Activated CD8-positive, alpha-beta memory T cell treated with anti-CD3 and anti-CD28 coated beads for 24 hours (primary cell): ENCODE measurements at regions not wholly inside any gene's neighbourhood (a gene's known extent, or its start where the extent isn't known, plus 50 kb on each side); places are given as distances from the start of the nearest gene placed in this dataset.
"Not testable (repeated sequence)": the region's sequence is repeated elsewhere in the genome, so short reads cannot be mapped to it uniquely, and the experiment has no call there.

ENCODE experiments used
- DNase-seq: peaks from one replicate; pipeline ENCODE4 v3.0.0-alpha.2; 2020

DNA sequence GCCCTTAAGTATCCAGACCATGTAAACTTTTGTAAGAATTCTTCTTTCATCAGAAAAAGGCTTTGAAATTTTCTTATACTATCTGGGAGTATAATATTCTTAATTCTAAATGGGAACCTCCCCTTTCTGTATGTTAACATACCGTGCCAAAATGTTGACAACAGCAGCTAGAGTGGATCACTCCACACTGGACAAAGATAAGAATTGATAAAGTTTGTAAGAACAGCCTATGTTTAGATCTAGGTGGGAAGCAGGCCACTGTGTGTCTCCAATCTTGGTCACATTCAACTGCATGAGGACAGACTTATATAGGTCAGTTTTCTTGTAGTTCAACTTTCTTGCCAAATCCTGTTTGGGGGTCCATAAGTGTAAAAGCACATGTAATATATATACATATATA lies 235.7 kb downstream of the RPIA start:
- DNase-seq, result no peak

DNA sequence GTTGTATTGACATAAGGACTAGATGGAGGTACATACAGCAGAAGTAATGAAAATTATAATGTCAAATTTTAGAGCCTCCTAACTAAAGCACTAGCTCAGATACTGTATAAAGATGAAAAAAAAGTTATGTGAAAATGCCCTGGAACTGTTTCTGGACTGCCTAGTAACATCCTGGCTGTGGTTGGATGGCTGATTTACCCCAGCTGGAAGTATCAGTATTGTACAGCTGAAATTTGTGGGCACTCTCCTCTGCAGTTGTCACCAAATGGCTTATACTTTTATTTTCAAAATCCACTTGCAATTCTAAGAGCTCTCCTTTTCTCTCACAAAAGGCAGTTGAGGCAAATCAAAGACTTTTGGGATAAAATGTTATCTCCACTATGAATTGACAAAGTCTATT lies 239.2 kb downstream of the RPIA start:
- DNase-seq, result no peak

DNA sequence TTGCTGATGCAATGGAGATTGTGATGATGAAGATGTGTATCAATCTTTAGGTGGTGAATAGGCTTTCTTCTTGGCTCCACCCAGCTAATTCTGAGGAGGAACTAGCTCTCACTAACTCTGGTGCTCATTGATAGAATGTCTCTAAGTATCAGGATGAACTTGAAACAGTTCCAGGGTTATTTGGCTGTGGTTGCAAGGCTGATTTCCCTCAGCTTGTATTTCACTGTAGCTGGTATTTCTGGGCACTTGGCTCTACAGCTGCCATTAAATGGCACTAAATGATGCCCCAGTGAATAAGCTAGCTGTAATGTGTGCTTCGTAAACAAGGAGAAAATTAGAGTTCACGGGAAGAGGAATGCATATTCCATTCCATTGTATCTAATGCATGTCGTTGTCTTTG lies 241.2 kb downstream of the RPIA start:
- DNase-seq, result no peak

DNA sequence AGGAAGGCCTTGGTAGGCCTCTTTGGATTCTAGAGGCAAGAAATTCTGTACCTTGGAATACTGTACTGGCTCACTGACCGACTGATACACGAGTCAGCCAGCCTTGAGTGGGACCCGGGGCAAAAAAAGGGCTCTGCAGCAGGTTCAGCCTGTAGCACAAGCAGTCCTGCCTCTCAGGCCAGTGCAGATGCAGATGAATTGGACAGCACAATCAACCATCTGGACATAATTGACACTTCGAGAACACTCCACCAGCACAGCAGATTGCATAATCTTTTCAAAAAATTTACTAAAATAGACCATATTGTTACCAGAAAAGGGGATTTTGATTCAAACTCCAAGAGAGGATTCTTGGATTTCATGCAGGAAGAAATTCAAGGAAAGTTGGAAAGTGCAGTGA lies 241.6 kb downstream of the RPIA start:
- no peak for DNase-seq

DNA sequence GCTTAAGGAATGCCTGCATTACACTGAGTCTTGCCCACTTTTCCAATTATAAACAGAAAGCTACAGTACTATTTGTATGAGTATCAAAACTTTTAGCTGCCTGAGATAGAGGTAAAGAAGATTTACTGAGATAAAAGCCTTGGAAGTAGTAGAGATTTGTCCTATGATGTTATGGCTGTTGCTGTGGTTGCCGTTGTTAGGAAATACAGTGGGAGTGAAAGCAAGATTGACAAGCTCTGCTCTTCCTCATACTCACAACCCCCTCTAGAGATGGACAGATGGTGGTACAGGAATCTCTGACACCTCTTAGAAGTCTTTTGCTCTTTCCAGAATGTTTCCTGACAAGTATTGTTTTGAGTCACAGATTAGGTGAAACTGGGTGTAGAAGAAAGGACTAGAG lies 242.5 kb downstream of the RPIA start:
- DNase-seq, result no peak

DNA sequence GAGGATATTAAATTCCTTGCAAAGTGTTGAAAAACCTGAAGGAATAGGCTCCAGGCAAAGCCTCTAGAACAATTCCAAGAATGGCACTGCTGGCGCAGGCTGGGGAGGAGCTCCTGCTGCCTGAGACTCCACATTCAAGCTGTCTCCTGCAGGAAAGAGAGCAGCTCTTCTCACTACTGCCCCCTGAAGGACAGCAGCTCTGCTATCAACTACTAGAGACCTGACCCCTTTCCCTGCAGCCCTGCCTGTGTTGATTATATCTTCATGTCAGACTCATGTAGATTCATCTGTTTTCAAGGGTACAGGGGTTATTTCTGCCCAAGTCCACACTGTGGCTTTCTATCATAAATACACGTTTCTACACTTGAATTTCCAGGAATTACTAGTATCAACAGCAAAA lies 249.7 kb downstream of the RPIA start:
- not testable (repeated sequence) for DNase-seq

DNA sequence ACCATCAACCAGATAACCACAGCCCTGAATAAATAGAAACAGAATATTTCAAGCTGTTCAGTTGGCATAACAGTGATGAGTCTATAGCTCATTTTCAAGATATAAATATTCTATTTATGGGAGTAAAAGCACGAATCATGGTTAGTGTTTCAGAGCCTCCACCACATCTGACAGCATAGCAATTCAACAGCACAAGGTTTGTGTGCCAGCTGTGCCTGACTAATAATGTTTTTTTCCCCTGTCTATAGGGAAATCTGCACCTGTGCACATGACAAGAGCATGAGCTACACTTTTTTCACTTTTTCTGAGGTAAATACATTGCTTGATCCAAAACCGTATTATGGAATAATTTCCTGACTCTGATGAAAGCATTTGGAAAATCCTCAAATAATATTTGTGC lies 251.3 kb downstream of the RPIA start:
- no peak for DNase-seq

DNA sequence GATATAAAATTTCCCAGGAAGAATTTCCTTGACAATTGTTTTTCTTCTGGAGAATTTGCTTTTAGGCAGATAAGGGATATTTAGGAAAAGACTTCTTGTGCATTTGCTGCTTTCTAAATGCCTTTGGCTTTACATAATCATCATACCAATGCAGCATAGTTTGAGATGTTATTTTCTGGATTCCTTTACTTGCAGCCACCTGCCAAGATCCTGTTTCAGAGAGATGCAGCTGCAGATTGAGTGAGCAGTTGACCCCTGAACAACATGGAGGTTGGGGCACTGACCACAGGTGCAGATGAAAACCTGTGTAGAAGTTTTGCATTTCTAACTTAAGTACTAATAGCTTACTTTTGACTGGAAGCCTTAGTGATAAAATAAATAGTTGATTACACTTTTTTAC lies 257.9 kb downstream of the RPIA start:
- DNase-seq, result no peak

DNA sequence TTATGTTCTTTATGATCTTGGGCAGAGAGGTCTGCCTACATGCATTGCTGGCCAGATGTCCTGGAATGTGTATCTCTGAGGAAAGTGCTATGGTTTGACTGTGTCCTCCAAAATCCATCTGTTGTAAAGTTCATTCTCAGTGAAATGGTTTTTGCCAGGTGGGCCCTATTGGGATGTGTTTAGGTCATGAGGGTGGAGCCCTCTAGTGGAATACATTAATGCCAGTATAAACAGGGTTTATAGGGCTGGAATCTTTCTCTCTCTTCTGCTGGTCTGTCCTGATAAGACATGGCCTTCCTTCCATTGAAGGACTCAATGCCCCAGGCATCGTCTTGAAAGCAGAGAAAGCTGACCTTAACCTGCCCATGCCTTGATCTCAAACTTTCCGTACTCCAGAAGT lies 258.5 kb downstream of the RPIA start:
- no peak for DNase-seq

DNA sequence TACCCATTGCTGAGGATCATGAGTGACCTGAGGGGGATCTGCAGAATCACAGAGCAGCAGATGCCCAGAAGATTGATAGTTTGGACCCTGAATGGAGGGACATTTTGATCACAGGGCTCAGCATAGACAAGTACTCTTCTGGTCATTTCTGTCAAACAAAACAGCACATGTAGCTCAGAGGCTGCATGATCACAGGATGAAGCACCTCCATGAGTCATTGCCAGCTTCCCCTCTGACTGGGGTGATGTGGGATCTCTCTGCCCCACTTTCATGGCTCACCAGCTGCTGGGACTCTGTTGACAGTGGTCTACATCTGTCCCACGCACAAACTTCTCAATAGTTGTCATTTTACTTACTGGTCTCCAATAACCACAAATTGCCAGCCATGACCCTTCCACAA lies 264.1 kb downstream of the RPIA start:
- DNase-seq, result no peak

DNA sequence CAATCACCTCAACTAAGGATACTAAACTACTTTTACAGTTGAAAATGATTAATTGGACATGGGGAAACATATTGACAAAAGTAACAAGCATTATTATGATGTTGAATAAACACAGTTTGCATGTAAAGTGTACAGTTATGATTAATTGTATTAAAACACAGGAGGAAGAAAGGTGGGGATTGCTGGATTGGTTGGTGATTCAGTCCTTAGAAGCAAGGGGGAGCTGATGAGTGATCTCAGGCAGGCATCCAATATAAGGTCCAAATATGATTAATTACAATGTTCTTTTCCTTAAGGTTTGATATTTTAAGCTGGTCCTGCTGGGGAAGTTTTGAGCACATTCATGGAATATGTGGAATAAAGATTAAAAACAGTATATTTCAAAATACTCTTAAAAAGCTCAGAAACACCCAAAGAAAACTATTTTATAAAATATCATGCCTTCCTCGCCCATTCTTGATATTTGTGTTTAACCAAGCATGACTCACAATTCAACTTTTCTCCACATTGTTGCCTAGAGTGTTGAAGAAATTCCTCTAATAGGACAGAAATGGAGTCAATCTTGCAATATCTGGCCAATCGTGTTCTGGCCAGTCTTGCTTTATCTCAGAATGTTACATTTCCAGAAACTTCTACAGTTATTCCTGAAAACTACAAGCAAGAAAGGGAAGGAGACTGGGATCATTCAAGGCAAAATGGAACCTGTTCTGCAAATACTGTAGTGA lies 268.2 kb downstream of the RPIA start:
- no peak for DNase-seq

DNA sequence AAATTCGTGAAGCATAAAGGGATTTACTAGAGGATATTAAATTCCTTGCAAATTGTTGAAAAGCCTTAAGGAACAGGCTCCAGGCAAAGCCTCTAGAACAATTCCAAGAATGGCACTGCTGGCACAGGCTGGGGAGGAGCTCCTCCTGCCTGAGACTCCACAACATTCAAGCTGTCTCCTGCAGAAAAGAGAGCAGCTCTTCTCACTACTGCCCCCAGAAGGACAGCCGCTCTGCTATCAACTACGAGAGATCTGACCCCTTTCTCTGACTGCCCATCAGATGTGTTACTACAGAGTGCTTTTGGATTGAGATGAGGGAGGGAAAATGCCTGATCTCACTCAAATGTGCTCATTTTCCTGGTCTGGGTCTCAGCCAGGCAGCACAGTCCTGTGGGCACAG lies 269.9 kb downstream of the RPIA start:
- not testable (repeated sequence) for DNase-seq

DNA sequence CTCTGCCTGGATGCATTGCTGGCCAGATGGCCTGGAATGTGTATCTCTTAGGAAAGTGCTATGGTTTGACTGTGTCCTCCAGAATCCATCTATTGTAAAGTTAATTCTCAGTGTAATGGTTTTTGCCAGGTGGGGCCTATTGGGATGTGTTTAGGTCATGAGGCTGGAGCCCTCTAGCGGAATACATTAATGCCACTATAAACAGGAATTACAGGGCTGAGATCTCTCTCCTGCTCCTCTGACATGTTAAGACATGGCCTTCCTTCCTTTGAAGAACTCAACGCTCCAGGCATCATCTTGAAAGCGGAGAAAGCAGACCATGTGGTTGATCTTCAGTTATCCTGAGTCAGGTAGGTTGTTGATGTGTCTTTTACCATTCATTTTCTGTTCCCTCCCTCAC lies 276.4 kb downstream of the RPIA start:
- no peak for DNase-seq

DNA sequence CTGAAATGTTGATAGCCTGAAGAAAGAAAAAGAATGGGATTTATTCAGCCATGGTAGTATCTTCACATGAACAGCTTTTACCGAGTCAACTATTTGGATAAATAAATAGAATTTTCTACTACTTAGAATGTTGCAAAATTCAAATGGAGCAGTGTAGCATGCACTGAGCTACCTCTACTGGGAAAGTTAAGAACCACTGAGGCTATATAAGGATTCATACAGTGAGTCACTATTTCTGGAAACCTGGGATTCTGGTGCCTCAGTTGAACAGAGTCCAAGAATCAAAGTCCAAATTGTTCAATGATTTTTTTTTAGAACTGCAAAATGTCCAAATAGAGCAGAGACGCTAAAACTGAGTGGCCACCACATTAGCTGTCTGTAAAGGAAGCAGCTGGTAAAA lies 286.5 kb downstream of the RPIA start:
- not testable (repeated sequence) for DNase-seq

DNA sequence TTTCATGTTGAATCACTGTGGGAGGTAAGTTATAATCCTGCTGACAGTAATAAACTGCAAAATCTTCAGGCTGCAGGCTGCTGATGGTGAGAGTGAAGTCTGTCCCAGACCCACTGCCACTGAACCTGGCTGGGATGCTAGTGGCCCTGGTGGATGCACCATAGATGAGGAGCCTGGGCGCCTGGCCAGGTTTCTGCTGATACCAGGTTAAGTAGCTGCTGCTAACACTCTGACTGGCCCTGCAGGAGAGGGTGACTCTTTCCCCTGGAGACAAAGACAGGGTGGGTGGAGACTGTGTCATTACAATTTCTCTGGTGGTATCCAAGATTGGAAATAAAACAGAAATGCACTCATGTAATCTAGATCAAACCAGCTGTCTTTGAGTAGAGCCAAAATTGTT lies 287.0 kb downstream of the RPIA start:
- not testable (repeated sequence) for DNase-seq

DNA sequence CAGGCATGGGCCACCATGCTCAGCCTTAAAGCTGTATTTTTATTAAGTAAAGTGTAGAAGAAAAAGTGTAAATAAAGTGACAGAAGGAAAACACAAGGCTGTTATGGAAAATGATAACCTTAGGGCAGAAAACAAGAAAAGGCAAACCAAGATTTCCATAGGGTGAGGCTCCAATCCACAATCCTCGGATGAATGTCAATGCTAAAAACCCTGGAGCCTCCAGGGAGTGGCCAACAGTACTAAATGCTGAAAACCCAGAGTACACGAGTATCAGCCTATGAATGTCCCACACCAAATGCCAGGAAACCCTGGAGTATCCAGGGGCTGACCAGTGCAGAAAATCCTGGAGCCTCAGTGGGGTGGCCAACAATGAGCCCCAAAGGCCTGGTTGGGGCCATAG lies 292.6 kb downstream of the RPIA start:
- not testable (repeated sequence) for DNase-seq

DNA sequence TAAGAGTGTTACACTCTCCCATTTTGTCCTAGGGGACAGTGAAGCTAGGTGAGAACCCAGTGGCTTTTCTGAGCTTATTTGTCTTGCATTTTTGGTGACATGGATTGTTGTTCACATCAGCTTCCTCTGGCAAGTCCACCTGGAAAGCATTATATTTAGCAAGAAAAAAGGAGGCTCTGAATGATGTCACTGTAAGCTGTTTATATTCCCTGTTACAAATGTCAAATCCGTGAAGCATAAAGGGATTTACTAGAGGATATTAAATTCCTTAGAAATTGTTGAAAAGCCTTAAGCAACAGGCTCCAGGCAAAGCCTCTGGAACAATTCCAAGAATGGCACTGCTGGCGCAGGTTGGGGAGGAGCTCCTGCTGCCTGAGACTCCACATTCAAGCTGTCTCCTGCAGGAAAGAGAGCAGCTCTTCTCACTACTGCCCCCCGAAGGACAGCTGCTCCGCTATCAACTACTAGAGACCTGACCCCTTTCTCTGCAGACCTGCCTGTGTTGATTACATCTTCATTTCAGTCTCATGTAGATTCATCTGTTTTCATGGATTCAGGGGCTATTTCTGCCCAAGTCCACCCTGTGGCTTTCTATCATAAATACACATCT lies 295.4 kb downstream of the RPIA start:
- DNase-seq, result not testable (repeated sequence)

DNA sequence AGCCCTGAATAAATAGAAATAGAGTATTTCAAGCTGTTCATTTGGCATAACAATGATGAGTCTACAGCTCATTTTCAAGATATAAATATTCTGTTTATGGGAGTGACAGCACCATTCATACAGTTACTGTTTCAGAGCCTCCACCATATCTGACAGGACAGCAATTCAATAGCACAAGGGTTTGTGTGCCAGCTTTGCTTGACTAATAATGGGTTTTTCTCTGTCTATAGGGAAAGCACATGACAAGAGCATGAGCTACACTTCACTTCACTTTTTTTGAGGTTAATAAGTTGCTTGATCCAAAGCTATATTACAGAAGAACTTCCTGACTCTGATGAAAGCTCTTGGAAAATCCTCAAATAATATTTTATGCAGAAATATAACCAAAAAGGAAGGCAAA lies 297.1 kb downstream of the RPIA start:
- DNase-seq, result not testable (repeated sequence)

DNA sequence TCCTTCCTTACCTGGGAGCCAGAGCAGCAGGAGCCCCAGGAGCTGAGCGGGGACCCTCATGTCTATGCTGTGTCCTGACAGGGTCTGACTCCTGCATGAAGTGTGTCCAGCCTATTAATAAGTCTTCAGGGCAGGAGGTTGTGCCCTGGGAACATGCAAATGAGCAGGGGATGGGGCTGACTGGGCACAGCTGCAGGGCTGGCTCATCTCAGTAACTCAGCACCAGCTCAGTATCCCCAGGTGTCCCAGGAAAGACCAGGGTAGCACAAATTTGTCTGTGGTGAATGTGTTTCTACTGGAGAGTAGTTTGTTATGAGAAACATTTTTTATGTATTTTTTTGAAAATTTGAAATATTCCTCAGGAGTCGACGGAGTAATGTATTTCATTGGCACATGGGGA lies 301.3 kb downstream of the RPIA start:
- DNase-seq, result not testable (repeated sequence)

DNA sequence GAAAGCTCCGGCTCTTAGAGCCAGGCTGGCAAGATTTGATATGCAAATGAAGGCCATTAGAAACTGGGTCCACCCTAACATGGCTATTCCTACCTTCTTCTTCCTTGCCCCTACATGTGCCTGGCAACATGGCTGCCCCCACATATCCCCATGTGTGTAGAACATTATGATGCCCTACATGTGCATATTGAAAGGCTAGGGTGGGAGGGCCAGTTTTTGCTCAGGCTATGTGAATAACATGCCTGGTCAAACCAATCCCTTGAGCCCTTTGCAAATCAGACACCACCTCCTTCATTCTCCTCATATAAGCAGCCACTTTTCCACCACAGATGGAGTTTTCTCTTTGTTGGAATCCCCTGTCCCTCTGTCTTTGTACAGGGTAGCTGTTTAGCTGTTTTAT lies 303.4 kb downstream of the RPIA start:
- not testable (repeated sequence) for DNase-seq

DNA sequence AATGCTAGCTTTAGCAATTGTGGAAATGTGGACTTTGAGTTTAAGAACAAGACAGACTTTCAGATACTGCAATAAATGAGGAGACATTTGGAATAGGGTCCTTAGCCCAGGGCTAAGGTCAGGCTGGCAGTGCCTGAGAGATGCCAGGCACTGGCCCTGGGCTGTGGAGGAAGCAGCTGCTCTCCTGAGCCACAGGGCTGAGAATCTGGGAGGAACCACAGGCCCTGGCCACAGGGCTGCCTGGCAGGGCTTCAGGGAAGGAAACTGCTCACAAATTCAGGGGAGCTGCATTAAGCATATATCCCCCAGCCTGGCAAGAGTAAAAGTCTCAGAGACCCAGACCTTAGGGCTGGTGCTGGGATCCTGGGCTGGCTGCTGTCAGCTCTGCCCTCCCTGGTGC lies 305.1 kb downstream of the RPIA start:
- DNase-seq, result not testable (repeated sequence)

DNA sequence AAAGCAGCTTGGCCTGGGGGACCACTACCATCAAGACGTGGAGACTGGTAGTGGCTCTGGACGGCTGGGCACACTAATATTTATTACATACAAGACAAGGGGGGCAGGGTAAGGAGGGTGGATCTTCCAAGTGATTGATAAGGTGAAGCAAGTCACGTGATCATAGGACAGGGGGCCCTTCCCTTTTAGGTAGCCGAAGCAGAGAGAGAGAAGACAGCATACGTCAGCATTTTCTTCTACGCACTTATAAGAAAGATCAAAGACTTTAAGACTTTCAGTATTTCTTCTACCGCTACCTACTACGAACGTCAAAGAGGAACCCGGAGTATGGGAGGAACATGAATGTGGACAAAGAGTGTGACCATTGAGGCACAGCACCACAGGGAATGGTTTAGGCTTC lies 307.9 kb downstream of the RPIA start:
- DNase-seq, result no peak

DNA sequence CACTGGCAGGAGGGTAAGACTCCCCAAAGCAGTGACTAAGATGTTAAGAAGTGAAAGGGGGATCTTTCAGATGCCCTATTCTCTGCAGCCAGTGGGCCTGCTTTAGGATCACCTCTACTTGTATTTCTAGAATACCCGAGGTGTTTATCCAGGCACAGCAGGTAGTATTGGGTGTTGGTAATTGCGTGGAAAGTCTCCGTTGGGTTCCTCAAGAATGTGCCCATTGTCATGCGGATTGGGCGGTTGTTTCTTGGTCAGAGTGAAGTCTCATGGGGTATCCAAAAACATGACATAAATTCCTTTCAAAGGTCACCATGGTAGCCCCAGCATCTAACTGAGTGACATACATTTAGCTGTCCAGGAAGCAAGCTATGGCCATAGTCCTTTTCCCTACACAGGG lies 308.8 kb downstream of the RPIA start:
- DNase-seq, result no peak

DNA sequence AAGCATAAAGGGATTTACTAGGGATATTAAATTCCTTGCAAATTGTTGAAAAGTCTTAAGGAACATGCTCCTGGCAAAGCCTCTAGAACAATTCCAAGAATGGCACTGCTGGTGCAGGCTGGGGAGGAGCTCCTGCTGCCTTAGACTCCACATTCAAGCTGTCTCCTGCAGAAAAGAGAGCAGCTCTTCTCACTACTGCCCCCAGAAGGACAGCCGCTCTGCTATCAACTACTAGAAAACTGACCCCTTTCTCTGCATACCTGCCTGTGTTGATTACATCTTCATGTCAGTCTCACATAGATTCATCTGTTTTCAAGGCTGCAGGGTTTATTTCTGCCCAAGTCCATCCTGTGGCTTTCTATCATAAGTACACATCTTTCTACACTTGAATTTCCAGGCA lies 312.8 kb downstream of the RPIA start:
- DNase-seq, result not testable (repeated sequence)

DNA sequence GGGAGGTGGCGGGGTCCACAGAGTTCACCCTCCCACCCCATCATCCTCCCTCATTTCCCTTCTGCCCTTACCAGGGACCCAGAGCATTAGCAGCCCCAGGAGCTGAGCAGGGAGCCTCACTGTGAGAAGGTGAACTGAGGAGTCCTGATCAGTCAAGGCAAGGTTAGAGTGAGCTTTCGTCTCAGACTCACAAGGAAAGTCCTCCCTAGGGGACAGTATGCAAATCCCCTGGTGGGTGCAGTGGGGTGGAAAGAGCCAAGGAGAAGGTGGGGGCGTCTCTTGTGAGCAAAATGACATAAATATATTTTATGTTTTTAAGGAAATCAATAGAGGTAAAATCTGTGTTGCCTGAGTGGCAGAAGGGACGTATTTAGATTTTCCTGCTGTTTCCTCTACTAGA lies 329.1 kb downstream of the RPIA start:
- not testable (repeated sequence) for DNase-seq
